GM19025 (cell line): ENCODE measurements at regions not wholly inside any gene's neighbourhood (a gene's known extent, or its start where the extent isn't known, plus 50 kb on each side); places are given as distances from the start of the nearest gene placed in this dataset.

ENCODE experiments used
- ATAC-seq: cut with Tn5 transposase; IDR thresholded peaks from one replicate; pipeline ENCODE4 v1.9.1; 2021; ENCODE audit warnings: mild to moderate bottlenecking, low read depth, moderate library complexity; ENCODE audit not compliant: unreplicated experiment

DNA sequence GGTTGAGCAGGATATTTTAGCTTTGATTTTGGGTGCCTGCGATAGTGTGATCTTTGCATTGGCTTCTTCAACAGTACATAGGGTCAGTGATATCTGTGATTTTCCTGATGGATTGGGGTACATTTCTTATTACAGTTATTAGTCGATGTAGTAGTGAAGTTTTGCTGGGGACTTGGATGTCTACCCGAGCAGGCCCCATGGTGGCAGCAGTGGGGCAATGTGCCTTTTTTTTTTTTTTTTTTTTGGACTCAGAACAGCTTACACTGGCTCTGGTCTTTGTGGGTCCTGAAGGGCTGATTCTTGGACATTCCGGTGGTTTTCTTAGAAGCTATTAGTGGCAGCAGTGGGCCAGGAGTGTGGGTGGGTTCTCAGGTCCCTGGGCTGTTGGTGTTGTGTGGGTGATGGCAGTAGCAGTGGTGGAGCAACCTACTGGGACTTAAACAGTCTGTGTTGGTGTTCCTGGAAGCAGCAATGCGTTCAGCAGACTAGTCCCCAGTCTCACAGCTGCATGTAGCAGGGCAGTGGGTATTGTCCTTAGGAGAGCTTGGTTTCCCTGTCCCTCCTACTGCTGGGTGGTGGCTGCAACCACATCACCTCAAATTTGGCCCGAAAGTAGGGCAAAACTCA is 53.7 kb upstream of the SLC4A10 start:
- no peak for ATAC-seq

- ATAC-seq = no peak
These were observed 53.2 kb upstream of the SLC4A10 start for GRCh38 chr2:161571051-161571429.
